Keratinocyte (primary cell): ENCODE measurements at regions not wholly inside any gene's neighbourhood (a gene's known extent, or its start where the extent isn't known, plus 50 kb on each side); places are given as distances from the start of the nearest gene placed in this dataset.

Source experiments
- DNase-seq: peaks from one replicate; pipeline ENCODE4 v3.0.0-alpha.2; 2011; ENCODE audit warnings: low read depth, missing footprints, low spot score
- FAIRE-seq: peaks from 2 replicates; lab custom pipeline; 2011; peaks lifted over from hg19 to GRCh38; lab: Jason Lieb, UNC
- H2AFZ ChIP-seq: 2 replicates; pipeline ENCODE4 v1.6.0; 2012; ENCODE audit warnings: low read length, control low read depth, inconsistent platforms; ENCODE audit not compliant: control insufficient read depth
- H3K27ac ChIP-seq: 2 replicates; pipeline ENCODE4 v1.5.1; 2011; ENCODE audit warnings: low read length; ENCODE audit not compliant: control insufficient read depth, insufficient read depth
- H3K27me3 ChIP-seq: 3 replicates; pipeline ENCODE4 v1.6.0; 2011; ENCODE audit warnings: low read length; ENCODE audit not compliant: control insufficient read depth, insufficient read depth; ENCODE audit errors: extremely low read depth
- H3K36me3 ChIP-seq, 2 experiments: 2 replicates in 1 of 2; 3 replicates in 1 of 2; pipeline ENCODE4 v1.5.1; 2011; ENCODE audit warnings: low read length in 2 of 2, mild to moderate bottlenecking in 1 of 2; ENCODE audit not compliant: control insufficient read depth in 2 of 2, insufficient read depth in 2 of 2; ENCODE audit errors: extremely low read depth in 1 of 2
- H3K4me1 ChIP-seq: 3 replicates; pipeline ENCODE4 v1.5.1; 2011; ENCODE audit warnings: low read length; ENCODE audit not compliant: control insufficient read depth, insufficient read depth; ENCODE audit errors: extremely low read depth
- H3K4me2 ChIP-seq: 3 replicates; pipeline ENCODE4 v1.6.0; 2011; ENCODE audit warnings: low read depth, low read length; ENCODE audit not compliant: control insufficient read depth, insufficient read depth; ENCODE audit errors: extremely low read depth
- H3K4me3 ChIP-seq, 3 experiments: fragments of 200-600 bp in 1 of 3; sonication (generic) in 1 of 3; 2 replicates in 2 of 3; 3 replicates in 1 of 3; pipeline ENCODE4 v1.5.1; 2011 to 2016; ENCODE audit warnings: low read length in 3 of 3, mild to moderate bottlenecking in 3 of 3, control low read depth in 2 of 3, inconsistent platforms in 1 of 3, low read depth in 1 of 3, mixed read lengths in 1 of 3, mixed run types in 1 of 3, moderate library complexity in 1 of 3; ENCODE audit not compliant: control insufficient read depth in 2 of 3, insufficient read depth in 2 of 3; ENCODE audit errors: extremely low read depth in 1 of 3
- H3K79me2 ChIP-seq: 2 replicates; pipeline ENCODE4 v1.6.0; 2012; ENCODE audit warnings: low read length; ENCODE audit not compliant: control insufficient read depth, insufficient read depth
- H3K9ac ChIP-seq: 3 replicates; pipeline ENCODE4 v1.6.0; 2011; ENCODE audit warnings: low read length; ENCODE audit not compliant: control insufficient read depth, insufficient read depth; ENCODE audit errors: extremely low read depth
- H3K9me1 ChIP-seq: 3 replicates; pipeline ENCODE4 v1.6.0; 2011; ENCODE audit warnings: low read length; ENCODE audit not compliant: control insufficient read depth, insufficient read depth; ENCODE audit errors: extremely low read depth
- H3K9me3 ChIP-seq: 2 replicates; pipeline ENCODE4 v1.5.1; 2012; ENCODE audit warnings: low read depth, low read length; ENCODE audit not compliant: control insufficient read depth
- H4K20me1 ChIP-seq: 3 replicates; pipeline ENCODE4 v1.6.0; 2011; ENCODE audit warnings: low read length; ENCODE audit not compliant: control insufficient read depth, insufficient read depth; ENCODE audit errors: extremely low read depth
- EZH2 ChIP-seq: IDR thresholded peaks from one replicate; pipeline ENCODE4 v1.6.1; 2012; ENCODE audit warnings: inconsistent platforms, mild to moderate bottlenecking, low read length, moderate library complexity
- dilution Hi-C: fragments of 300-500 bp; cut with MboI; formaldehyde crosslinking; loops from one replicate; pipeline ENCODE4 v1.7.0; 2020; ENCODE audit warnings: low sequenced_read_pairs; ENCODE audit not compliant: extremely low pct_ligation_motif_present
- TF ChIP-seq, protein P1 (sequence below), 3 experiments: IDR thresholded peaks in 1 of 3; conservative IDR thresholded peaks in 1 of 3; optimal IDR thresholded peaks in 1 of 3; 2 replicates in 2 of 3; 3 replicates in 1 of 3; pipeline versions ENCODE3 to v1.5.1; 2011; ENCODE audit warnings: low read length in 3 of 3, mild to moderate bottlenecking in 3 of 3, moderate library complexity in 2 of 3, control low read depth in 1 of 3, inconsistent platforms in 1 of 3; ENCODE audit not compliant: insufficient read depth in 2 of 3; ENCODE audit errors: extremely low read depth in 1 of 3

GRCh38 chr1:106964495-106964894, 92.0 kb upstream of the PRMT6 start:
- Histone ChIP-seq H3K9me3 (no peaks in the 10 kb centered on the region), H3K9me1 (no peaks in the 10 kb centered on the region), H3K4me3 (no peak overlapping the region), H3K27ac (no peak overlapping the region), H3K9ac (no peak overlapping the region), H3K27me3 (no peaks in the 10 kb centered on the region), H3K4me1 (no peaks in the 10 kb centered on the region), H2AFZ (no peak overlapping the region), H3K79me2 (no peaks in the 10 kb centered on the region), H3K4me2 (no peak overlapping the region), H3K36me3 (no peaks in the 10 kb centered on the region), H4K20me1 (no peaks in the 10 kb centered on the region)
- TF ChIP-seq, protein P1, sequence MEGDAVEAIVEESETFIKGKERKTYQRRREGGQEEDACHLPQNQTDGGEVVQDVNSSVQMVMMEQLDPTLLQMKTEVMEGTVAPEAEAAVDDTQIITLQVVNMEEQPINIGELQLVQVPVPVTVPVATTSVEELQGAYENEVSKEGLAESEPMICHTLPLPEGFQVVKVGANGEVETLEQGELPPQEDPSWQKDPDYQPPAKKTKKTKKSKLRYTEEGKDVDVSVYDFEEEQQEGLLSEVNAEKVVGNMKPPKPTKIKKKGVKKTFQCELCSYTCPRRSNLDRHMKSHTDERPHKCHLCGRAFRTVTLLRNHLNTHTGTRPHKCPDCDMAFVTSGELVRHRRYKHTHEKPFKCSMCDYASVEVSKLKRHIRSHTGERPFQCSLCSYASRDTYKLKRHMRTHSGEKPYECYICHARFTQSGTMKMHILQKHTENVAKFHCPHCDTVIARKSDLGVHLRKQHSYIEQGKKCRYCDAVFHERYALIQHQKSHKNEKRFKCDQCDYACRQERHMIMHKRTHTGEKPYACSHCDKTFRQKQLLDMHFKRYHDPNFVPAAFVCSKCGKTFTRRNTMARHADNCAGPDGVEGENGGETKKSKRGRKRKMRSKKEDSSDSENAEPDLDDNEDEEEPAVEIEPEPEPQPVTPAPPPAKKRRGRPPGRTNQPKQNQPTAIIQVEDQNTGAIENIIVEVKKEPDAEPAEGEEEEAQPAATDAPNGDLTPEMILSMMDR (optimal IDR thresholded peaks at IDR 0.05 in 1 of 3, IDR thresholded peaks at IDR 0.05 in 1 of 3, conservative IDR thresholded peaks at IDR 0.05 in 1 of 3; ENCODE audit: extremely low read depth in 1 of 3, insufficient read depth in 2 of 3, low read length in 3 of 3) = no peak
- no peak for TF ChIP-seq EZH2
- dilution Hi-C loops = no loop called here
- DNase-seq = no peak
- no peak for FAIRE-seq

DNA sequence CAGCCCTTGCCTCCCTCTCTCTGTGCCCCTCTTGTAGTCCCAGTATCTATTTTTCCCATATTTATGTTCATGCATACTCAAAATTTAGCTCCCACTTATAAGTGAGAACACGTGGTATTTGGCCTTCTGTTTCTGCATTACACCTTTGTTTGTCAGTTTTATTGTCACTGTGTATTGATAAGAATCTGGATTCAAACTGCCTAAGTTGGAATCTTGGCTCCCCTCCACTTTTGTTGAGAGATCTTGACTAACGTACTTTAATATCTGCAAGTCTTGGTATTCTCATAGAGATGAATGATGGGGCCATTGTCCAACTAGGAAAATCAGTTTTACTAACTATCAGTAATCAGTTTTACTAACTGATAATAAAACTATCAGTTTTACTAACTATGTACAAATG, 87.8 kb upstream of the PRMT6 start:
- Histone ChIP-seq H3K27me3 (no peaks in the 10 kb centered on the region), H3K4me2 (no peak overlapping the region), H3K9ac (no peak overlapping the region), H3K27ac (no peak overlapping the region), H4K20me1 (no peaks in the 10 kb centered on the region), H3K9me3 (no peaks in the 10 kb centered on the region), H3K9me1 (no peaks in the 10 kb centered on the region), H3K79me2 (no peaks in the 10 kb centered on the region), H3K4me1 (no peaks in the 10 kb centered on the region), H3K4me3 (no peak overlapping the region), H2AFZ (no peak overlapping the region), H3K36me3 (no peaks in the 10 kb centered on the region)
- TF ChIP-seq EZH2 = no peak
- TF ChIP-seq, protein P1 (optimal IDR thresholded peaks at IDR 0.05 in 1 of 3, IDR thresholded peaks at IDR 0.05 in 1 of 3, conservative IDR thresholded peaks at IDR 0.05 in 1 of 3; ENCODE audit: extremely low read depth in 1 of 3, insufficient read depth in 2 of 3, low read length in 3 of 3) = no peak
- DNase-seq (no peak), FAIRE-seq (no peak)
- dilution Hi-C loops = no loop called here
